ENCODE measurements at regions not wholly inside any gene's neighbourhood (a gene's known extent, or its start where the extent isn't known, plus 50 kb on each side); places are given as distances from the start of the nearest gene placed in this dataset.

DNA sequence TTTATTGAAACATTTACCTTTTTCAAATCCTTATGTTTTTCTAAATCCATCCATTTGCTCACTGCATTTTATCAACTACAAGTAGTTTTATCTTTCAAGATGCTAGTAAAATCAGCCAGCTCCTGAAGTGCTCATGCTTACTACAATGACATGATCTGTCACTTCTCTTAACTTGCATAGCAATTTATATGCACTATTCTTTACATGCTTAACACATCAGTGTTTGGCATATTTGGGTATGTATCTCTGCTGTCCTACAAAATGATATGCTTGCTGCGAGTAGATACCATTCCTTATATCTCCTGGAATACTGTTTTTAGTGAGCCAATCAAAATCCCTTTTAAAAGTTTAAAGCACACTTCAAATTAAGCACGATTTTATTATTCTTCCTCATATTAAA lies 2726.8 kb downstream of the PCDH7 start:
- no peaks in the 10 kb centered on the region for H3K36me3 ChIP-seq (ENCODE audit: control insufficient read depth, insufficient read depth, low read length)
- no peaks in the 10 kb centered on the region for H3K27me3 ChIP-seq (replicated peaks; ENCODE audit: control insufficient read depth, insufficient read depth, low read length)
- no peak for DNase-seq (ENCODE audit: extremely low read depth, insufficient read length)
- TF ChIP-seq, protein P1, sequence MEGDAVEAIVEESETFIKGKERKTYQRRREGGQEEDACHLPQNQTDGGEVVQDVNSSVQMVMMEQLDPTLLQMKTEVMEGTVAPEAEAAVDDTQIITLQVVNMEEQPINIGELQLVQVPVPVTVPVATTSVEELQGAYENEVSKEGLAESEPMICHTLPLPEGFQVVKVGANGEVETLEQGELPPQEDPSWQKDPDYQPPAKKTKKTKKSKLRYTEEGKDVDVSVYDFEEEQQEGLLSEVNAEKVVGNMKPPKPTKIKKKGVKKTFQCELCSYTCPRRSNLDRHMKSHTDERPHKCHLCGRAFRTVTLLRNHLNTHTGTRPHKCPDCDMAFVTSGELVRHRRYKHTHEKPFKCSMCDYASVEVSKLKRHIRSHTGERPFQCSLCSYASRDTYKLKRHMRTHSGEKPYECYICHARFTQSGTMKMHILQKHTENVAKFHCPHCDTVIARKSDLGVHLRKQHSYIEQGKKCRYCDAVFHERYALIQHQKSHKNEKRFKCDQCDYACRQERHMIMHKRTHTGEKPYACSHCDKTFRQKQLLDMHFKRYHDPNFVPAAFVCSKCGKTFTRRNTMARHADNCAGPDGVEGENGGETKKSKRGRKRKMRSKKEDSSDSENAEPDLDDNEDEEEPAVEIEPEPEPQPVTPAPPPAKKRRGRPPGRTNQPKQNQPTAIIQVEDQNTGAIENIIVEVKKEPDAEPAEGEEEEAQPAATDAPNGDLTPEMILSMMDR (IDR thresholded peaks at IDR 0.05; ENCODE audit: insufficient read depth, low read length, poor library complexity, severe bottlenecking): no peak
- no peak overlapping the region for H3K4me3 ChIP-seq (replicated peaks; ENCODE audit: low read depth, low read length)

DNA sequence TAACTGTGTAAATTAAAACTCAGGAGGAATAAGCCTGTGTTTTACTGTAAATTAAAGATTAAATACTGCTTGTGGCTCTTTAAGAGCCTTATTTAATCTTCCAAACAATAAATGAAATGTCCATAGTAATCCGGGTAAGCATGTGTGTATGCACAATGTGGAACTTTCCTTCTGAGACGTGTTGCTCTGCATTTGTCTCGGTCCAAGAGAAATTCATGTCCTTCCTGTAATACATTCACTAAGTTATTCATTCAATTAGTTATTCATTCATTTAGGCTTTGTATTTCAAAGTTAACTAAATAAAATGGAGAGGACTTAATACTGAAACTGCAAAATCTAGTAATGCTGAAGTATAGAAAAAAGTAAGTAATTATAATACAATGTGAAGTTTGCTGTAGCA lies 2728.8 kb downstream of the PCDH7 start:
- TF ChIP-seq, protein P1 (IDR thresholded peaks at IDR 0.05; ENCODE audit: insufficient read depth, low read length, poor library complexity, severe bottlenecking): no peak
- DNase-seq (ENCODE audit: extremely low read depth, insufficient read length): no peak
- H3K27me3 ChIP-seq (replicated peaks; ENCODE audit: control insufficient read depth, insufficient read depth, low read length): no peaks in the 10 kb centered on the region
- H3K36me3 ChIP-seq (ENCODE audit: control insufficient read depth, insufficient read depth, low read length): no peaks in the 10 kb centered on the region
- no peak overlapping the region for H3K4me3 ChIP-seq (replicated peaks; ENCODE audit: low read depth, low read length)

DNA sequence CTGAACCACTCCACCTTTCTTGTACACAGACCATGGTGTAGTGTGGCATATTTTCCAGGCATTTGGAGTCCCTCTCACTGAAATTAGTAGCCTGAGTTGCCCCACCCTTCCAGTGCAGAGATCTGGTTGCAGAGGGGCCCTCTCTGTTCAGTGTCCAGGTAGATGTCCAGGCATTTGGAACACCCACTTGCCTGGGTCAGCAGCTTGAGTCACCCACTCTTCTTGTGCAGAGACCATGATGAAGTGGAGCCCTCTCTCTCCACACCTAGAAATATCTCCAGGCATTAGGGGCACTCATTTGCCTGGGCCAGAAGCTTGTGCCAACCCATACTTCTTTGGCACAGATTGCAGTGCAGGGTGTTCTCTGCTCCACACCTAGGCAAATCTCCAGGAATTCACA lies 2733.3 kb downstream of the PCDH7 start:
- no peak for DNase-seq (ENCODE audit: extremely low read depth, insufficient read length)
- Histone ChIP-seq H3K27me3 (replicated peaks; ENCODE audit: control insufficient read depth, insufficient read depth, low read length) (no peaks in the 10 kb centered on the region), H3K36me3 (ENCODE audit: control insufficient read depth, insufficient read depth, low read length) (no peaks in the 10 kb centered on the region), H3K4me3 (replicated peaks; ENCODE audit: low read depth, low read length) (no peak overlapping the region)
- TF ChIP-seq, protein P1 (IDR thresholded peaks at IDR 0.05; ENCODE audit: insufficient read depth, low read length, poor library complexity, severe bottlenecking): no peak

DNA sequence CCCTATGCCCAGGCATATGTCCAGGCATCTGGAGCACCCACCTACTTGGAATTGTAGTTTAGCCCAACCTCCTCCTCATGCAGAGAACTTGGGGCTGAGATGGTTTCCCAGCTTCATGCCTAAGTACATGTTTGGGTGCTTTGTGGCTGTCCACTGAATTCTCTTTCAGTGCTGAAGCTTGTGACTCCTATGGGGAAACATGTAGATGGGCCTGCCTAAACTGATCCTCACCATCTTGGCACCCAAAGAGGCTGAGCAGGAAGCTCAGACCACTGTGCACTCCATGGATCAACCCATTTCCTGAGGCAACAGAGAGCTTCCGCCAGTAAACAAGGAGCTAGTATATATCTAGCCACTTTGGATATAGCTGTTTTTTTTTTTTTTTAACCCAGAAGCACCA lies 2733.7 kb downstream of the PCDH7 start:
- no peak overlapping the region for H3K4me3 ChIP-seq (replicated peaks; ENCODE audit: low read depth, low read length)
- H3K27me3 ChIP-seq (replicated peaks; ENCODE audit: control insufficient read depth, insufficient read depth, low read length): no peaks in the 10 kb centered on the region
- no peak for DNase-seq (ENCODE audit: extremely low read depth, insufficient read length)
- TF ChIP-seq, protein P1 (IDR thresholded peaks at IDR 0.05; ENCODE audit: insufficient read depth, low read length, poor library complexity, severe bottlenecking): no peak
- H3K36me3 ChIP-seq (ENCODE audit: control insufficient read depth, insufficient read depth, low read length): no peaks in the 10 kb centered on the region

DNA sequence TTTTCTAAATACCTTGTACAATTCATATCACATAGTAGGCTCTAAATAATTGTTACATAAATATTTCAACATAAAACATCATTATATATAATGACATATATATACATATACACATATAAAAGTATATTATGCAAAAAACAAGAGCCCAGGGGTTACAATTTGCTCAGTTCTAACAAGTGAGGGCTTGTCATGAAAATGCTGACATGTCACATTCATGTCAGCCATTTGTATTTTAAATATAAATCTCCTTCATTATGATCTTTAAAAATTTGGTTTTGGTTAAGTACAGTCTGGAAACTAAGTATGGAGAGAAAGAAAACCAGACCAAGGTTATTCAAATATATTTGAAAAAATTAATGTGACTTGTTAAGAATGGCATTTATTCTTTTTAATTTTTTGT lies 2745.4 kb downstream of the PCDH7 start:
- no peaks in the 10 kb centered on the region for H3K36me3 ChIP-seq (ENCODE audit: control insufficient read depth, insufficient read depth, low read length)
- DNase-seq (ENCODE audit: extremely low read depth, insufficient read length): no peak
- TF ChIP-seq, protein P1 (IDR thresholded peaks at IDR 0.05; ENCODE audit: insufficient read depth, low read length, poor library complexity, severe bottlenecking): no peak
- H3K4me3 ChIP-seq (replicated peaks; ENCODE audit: low read depth, low read length): no peak overlapping the region
- no peaks in the 10 kb centered on the region for H3K27me3 ChIP-seq (replicated peaks; ENCODE audit: control insufficient read depth, insufficient read depth, low read length)

DNA sequence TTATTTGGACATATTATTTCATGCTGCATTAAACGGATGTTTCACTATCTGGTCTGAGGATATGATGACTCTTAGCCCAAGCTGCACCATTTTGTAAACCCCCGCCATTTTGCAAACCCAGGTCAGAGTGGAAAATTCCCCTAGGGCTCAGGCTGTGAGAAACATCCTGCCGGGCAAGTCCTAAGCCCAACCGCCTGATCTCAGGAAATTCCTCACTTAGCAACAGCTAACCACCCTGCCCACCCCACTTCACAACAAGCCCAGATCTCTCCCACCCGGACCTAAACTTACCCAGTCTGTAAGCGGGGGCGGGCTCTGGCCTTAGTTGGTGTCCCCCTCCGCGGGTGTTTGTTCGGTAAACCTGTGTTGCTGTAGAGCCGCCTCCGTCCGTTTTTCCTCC lies 2747.1 kb downstream of the PCDH7 start:
- Histone ChIP-seq H3K4me3 (replicated peaks; ENCODE audit: low read depth, low read length) (no peak overlapping the region), H3K27me3 (replicated peaks; ENCODE audit: control insufficient read depth, insufficient read depth, low read length) (no peaks in the 10 kb centered on the region), H3K36me3 (ENCODE audit: control insufficient read depth, insufficient read depth, low read length) (no peaks in the 10 kb centered on the region)
- no peak for DNase-seq (ENCODE audit: extremely low read depth, insufficient read length)
- TF ChIP-seq, protein P1 (IDR thresholded peaks at IDR 0.05; ENCODE audit: insufficient read depth, low read length, poor library complexity, severe bottlenecking): no peak
